ENCODE measurements at regions not wholly inside any gene's neighbourhood (a gene's known extent, or its start where the extent isn't known, plus 50 kb on each side); places are given as distances from the start of the nearest gene placed in this dataset.
"Not testable (repeated sequence)": the region's sequence is repeated elsewhere in the genome, so short reads cannot be mapped to it uniquely, and the experiment has no call there.

DNA sequence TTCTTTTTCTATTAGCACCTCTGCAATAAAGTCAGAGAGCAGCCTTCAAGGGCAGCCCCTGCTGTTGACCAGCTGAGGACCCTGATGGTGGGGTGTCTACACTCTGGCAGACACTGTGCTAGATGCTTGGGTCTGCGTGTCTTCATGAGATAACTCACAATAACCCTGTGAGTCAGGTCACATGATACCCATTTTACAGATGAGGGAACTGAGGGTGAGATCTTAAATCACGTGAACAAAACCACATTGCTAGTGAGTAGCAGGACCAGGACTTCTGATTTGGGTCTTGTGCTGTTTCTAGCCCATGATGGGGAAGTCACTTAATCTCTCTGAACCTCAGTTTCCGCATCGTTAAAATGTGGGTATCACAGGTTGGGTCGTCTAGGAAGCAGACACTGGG lies 118.5 kb upstream of the LIPC start:
- H3K4me3 ChIP-seq: no peak overlapping the region
- H3K27ac ChIP-seq: no peak overlapping the region
- TF ChIP-seq, protein P1, sequence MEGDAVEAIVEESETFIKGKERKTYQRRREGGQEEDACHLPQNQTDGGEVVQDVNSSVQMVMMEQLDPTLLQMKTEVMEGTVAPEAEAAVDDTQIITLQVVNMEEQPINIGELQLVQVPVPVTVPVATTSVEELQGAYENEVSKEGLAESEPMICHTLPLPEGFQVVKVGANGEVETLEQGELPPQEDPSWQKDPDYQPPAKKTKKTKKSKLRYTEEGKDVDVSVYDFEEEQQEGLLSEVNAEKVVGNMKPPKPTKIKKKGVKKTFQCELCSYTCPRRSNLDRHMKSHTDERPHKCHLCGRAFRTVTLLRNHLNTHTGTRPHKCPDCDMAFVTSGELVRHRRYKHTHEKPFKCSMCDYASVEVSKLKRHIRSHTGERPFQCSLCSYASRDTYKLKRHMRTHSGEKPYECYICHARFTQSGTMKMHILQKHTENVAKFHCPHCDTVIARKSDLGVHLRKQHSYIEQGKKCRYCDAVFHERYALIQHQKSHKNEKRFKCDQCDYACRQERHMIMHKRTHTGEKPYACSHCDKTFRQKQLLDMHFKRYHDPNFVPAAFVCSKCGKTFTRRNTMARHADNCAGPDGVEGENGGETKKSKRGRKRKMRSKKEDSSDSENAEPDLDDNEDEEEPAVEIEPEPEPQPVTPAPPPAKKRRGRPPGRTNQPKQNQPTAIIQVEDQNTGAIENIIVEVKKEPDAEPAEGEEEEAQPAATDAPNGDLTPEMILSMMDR (IDR thresholded peaks at IDR 0.05): no peak

DNA sequence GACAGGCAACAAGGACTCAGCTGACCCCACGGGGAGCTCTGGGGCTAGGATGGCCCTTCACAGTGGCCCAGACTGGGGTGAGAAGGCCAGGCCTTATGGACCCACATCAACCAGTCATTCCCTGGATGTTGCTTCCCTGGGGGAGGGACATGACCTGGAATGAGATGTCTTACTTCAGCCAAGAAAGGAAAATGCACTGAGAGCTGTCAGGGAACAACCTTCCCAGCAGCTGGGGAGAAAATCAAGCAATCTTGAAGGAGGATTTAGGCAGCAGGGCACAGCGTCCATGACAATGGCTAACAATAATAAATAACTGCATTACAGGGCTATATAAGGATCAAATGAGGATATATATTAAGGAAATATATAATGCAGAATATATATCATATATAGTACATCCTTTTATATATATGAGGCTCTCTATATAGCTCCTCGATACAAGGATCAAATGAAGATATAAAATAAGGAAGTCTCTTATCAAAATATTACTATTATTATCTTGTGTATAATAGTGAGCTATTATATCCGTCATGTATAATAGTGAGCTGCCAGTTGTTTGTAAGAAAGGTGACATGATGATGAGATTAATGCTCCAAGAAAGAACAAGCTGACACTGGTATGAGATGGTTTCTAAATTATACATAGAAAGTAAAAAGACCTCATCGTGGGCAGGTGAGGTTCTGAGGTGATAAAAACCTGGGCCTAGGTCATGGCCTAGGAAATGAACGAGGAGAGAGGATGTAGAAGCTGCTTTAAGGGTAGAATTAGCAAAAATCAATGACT lies 117.8 kb upstream of the LIPC start:
- Histone ChIP-seq H3K27ac (no peak overlapping the region), H3K4me3 (no peak overlapping the region)
- no peak for DNase-seq (ENCODE audit: low spot score)
- TF ChIP-seq, protein P1 (IDR thresholded peaks at IDR 0.05): no peak

More for the DNA sequence above, 118.5 kb upstream of the LIPC start:
- DNase-seq (ENCODE audit: low spot score): no peak

DNA sequence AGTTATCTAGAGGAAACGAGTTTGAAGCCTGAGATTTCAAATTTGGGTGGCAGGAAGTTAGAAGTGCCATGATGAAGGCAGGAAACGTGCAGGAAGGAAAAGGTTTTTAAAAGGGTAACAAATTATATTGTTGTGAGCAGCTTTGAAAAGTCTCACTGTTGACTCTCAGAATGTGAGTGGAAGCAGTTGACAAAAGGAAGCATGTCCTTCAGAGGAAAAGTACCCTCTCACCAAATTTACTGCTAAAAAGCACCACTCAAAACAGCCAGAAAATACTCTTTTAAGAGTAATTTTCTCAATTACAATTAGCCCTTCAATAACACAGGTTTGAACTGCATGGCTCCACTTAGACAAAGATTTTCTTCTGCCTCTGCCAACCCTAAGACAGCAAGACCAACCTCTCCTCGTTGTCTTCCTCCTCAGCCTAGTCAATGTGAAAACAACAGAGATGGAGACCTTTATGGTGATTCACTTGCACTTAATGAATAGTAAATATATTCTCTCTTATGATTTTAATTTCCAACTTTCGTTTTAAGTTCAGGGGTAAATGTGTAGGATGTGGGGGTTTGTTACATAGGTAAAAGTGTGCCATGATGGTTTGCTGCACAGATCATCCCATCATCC lies 117.1 kb upstream of the LIPC start:
- DNase-seq (ENCODE audit: low spot score): no peak
- TF ChIP-seq, protein P1 (IDR thresholded peaks at IDR 0.05): no peak
- Histone ChIP-seq H3K4me3 (no peak overlapping the region), H3K27ac (no peak overlapping the region)

DNA sequence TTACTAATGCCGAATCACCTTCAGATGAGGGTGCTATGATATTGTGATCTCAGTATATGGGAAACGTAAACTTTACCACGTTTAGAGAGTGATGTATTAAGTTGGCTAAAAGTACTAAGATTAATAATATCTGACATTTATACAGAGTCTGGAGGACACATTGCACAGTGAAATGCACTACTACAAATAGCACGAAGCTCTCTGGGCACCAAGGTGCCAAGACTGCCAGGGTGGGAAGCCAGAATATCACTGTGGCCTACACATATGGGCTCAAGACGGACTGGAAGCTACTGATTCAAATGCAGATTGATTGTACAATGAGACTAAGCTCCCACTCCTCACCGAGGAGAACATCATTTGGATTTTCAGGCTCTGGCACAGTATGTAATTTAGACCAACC lies 113.3 kb upstream of the LIPC start:
- TF ChIP-seq, protein P1 (IDR thresholded peaks at IDR 0.05): no peak
- DNase-seq (ENCODE audit: low spot score): no peak

DNA sequence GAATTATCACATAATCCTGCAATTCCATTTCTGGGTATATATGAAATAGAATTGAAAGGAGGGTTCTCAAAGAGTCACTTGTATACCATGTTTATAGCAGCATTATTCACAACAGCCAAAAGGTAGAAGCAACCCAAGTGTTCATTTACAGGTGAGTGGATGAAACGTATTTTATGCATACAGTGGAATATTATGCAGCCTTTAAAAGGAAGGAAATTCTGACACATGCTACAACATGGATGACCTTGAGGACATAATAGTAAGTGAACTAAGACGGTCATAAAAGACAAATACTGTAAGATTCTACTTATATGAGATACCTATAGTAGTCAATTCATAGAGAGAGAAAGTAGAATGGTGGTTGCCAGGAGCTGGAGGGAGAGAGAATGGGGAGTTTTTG lies 110.8 kb upstream of the LIPC start:
- H3K4me3 ChIP-seq: no peak overlapping the region
- H3K27ac ChIP-seq: no peak overlapping the region
- TF ChIP-seq, protein P1 (IDR thresholded peaks at IDR 0.05): no peak
- DNase-seq (ENCODE audit: low spot score): no peak

More for the DNA sequence above, 113.3 kb upstream of the LIPC start:
- no peak overlapping the region for H3K4me3 ChIP-seq
- no peak overlapping the region for H3K27ac ChIP-seq

DNA sequence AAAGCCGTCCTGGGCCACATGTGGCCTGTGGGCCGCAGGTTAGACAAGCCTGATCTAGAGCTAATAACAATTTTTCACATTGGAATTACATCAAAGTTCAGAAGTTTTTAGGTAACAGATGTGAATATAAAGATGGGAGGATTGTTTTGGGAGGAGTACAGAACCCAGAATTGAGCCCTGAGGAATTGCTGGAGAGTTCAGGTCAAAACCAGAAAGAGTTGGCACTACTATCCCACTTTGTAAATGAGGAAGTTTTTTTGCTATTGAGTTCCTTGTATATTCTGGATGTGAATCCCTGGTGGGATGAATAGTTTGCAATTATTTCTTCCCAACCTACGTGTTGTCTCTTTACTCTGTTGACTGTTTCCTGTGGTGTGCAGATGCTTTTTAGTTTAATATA lies 109.5 kb upstream of the LIPC start:
- no peak for DNase-seq (ENCODE audit: low spot score)
- H3K4me3 ChIP-seq: no peak overlapping the region
- TF ChIP-seq, protein P1 (IDR thresholded peaks at IDR 0.05): no peak
- H3K27ac ChIP-seq: no peak overlapping the region

DNA sequence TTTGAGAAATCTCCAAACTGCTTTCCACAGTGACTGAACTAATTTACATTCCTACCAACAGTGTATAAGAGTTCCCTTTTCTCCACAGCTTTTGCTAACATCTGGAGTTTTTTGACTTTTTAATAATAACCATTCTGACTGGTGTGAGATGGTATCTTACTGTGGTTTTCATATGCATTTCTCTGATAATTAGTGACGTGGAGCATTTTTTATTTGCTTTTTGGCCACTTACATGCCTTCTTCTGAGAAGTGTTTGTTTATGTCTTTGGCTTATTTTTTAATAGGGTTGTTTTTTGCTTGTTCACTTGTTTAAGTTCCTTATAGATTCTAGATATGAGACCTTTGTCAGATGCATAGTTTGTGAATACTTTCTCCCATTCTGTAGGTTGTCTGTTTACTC lies 108.5 kb upstream of the LIPC start:
- DNase-seq (ENCODE audit: low spot score); H3K27ac ChIP-seq; H3K4me3 ChIP-seq: not testable (repeated sequence)
